Osteoblast (primary cell): ENCODE measurements at regions not wholly inside any gene's neighbourhood (a gene's known extent, or its start where the extent isn't known, plus 50 kb on each side); places are given as distances from the start of the nearest gene placed in this dataset.

Source experiments
- DNase-seq: peaks from one replicate; pipeline ENCODE4 v3.0.0; 2011; ENCODE audit warnings: low spot score, mixed read lengths; ENCODE audit not compliant: insufficient read length; ENCODE audit errors: missing footprints
- H2AFZ ChIP-seq: 2 replicates; pipeline ENCODE4 v1.6.0; 2011; ENCODE audit warnings: mild to moderate bottlenecking, low read length
- H3K27ac ChIP-seq: 2 replicates; pipeline ENCODE4 v1.5.1; 2011; ENCODE audit warnings: mild to moderate bottlenecking, low read depth, low read length, moderate library complexity
- H3K27me3 ChIP-seq: 2 replicates; pipeline ENCODE4 v1.6.0; 2012; ENCODE audit warnings: mild to moderate bottlenecking, control low read depth, inconsistent platforms, low read length, moderate library complexity; ENCODE audit not compliant: insufficient read depth
- H3K36me3 ChIP-seq: 2 replicates; pipeline ENCODE4 v1.5.1; 2011; ENCODE audit warnings: mild to moderate bottlenecking, low read length, control low read depth, moderate library complexity; ENCODE audit not compliant: insufficient read depth
- H3K4me1 ChIP-seq: 2 replicates; pipeline ENCODE4 v1.5.1; 2011; ENCODE audit warnings: mild to moderate bottlenecking, low read length, control low read depth, moderate library complexity; ENCODE audit not compliant: insufficient read depth
- H3K4me2 ChIP-seq: 2 replicates; pipeline ENCODE4 v1.6.0; 2011; ENCODE audit warnings: mild to moderate bottlenecking, low read length; ENCODE audit not compliant: insufficient read depth
- H3K4me3 ChIP-seq: fragments of 200-600 bp; sonication (generic); 3 replicates; pipeline ENCODE4 v1.5.1; 2012; ENCODE audit warnings: mild to moderate bottlenecking, low read length, inconsistent platforms; ENCODE audit not compliant: insufficient read depth
- H3K79me2 ChIP-seq: 2 replicates; pipeline ENCODE4 v1.6.0; 2012; ENCODE audit warnings: mild to moderate bottlenecking, low read length, control low read depth, inconsistent platforms; ENCODE audit not compliant: insufficient read depth
- H3K9me3 ChIP-seq: 2 replicates; pipeline ENCODE4 v1.5.1; 2011; ENCODE audit warnings: low read depth, low read length, control low read depth
- H4K20me1 ChIP-seq: 2 replicates; pipeline ENCODE4 v1.6.0; 2012; ENCODE audit warnings: mild to moderate bottlenecking, low read length, control low read depth; ENCODE audit not compliant: insufficient read depth
- CTCF ChIP-seq: IDR thresholded peaks from 2 replicates; pipeline ENCODE4 v1.5.1; 2011; ENCODE audit warnings: mild to moderate bottlenecking, low read depth, low read length, moderate library complexity; ENCODE audit errors: extremely low read depth

GRCh38 chr18:71485611-71486010 is 1058.5 kb downstream of the CBLN2 start:
- no peaks in the 10 kb centered on the region for H3K4me1 ChIP-seq
- no peak overlapping the region for H3K27ac ChIP-seq
- peaks cover 5% of the 10 kb centered on the region for H3K9me3 ChIP-seq
- no peak overlapping the region for H2AFZ ChIP-seq
- H3K4me2 ChIP-seq, result no peak overlapping the region
- no peaks in the 10 kb centered on the region for H3K27me3 ChIP-seq
- no peak for TF ChIP-seq CTCF
- no peaks in the 10 kb centered on the region for H3K79me2 ChIP-seq
- H4K20me1 ChIP-seq, result no peaks in the 10 kb centered on the region
- DNase-seq, result peak; percentile 0
- no peak overlapping the region for H3K4me3 ChIP-seq
- no peaks in the 10 kb centered on the region for H3K36me3 ChIP-seq

- Histone ChIP-seq H3K9me3 (peaks cover 2% of the 10 kb centered on the region), H3K27ac (no peak overlapping the region), H3K4me3 (no peak overlapping the region), H4K20me1 (no peaks in the 10 kb centered on the region), H3K4me2 (no peak overlapping the region), H3K36me3 (no peaks in the 10 kb centered on the region), H3K4me1 (no peaks in the 10 kb centered on the region), H3K27me3 (no peaks in the 10 kb centered on the region), H2AFZ (no peak overlapping the region), H3K79me2 (no peaks in the 10 kb centered on the region)
- DNase-seq, result no peak
- no peak for TF ChIP-seq CTCF
These were observed 1072.0 kb downstream of the CBLN2 start for GRCh38 chr18:71471963-71472725.

GRCh38 chr18:71456206-71456605 is 1087.9 kb downstream of the CBLN2 start:
- no peak for DNase-seq

More at GRCh38 chr18:71456206-71456605, 1087.9 kb downstream of the CBLN2 start:
- H3K4me1 ChIP-seq, result no peaks in the 10 kb centered on the region
- no peaks in the 10 kb centered on the region for H3K79me2 ChIP-seq
- no peak overlapping the region for H3K4me3 ChIP-seq
- no peak for TF ChIP-seq CTCF
- H3K36me3 ChIP-seq, result no peaks in the 10 kb centered on the region
- no peak overlapping the region for H3K27ac ChIP-seq
- H3K4me2 ChIP-seq, result no peak overlapping the region
- no peak overlapping the region for H2AFZ ChIP-seq
- H4K20me1 ChIP-seq, result no peaks in the 10 kb centered on the region
- H3K27me3 ChIP-seq, result no peaks in the 10 kb centered on the region
- H3K9me3 ChIP-seq, result no peaks in the 10 kb centered on the region
